IMR-90 (cell line): ENCODE measurements at regions not wholly inside any gene's neighbourhood (a gene's known extent, or its start where the extent isn't known, plus 50 kb on each side); places are given as distances from the start of the nearest gene placed in this dataset.

ENCODE experiments used
- ATAC-seq: fragments of 200-7000 bp; cut with Tn5 transposase; 2 replicates; pipeline ENCODE4 v1.9.1; 2020; ENCODE audit warnings: low read depth, mild to moderate bottlenecking, moderate library complexity
- BruUV-seq: library from RNA; stranded (reverse); fragments of 400-500 nt; replicated peaks from 2 replicates; lab custom pipeline; 2021; lab: Mats Ljungman, UMichigan
- CTCF ChIA-PET: fragments of 300-600 bp; formaldehyde crosslinking; extraction: SDS; loops from one replicate; lab custom pipeline; 2021; ENCODE audit warnings: antibody characterized with exemption; lab: Yijun Ruan, JAX
- POLR2A ChIA-PET: fragments of 300-600 bp; sonication (Branson Sonifier 250); formaldehyde crosslinking; loops from one replicate; lab custom pipeline; 2022; ENCODE audit warnings: antibody characterized with exemption; ENCODE audit not compliant: unreplicated experiment; lab: Charles Lee
- DNase-seq: peaks from one replicate; pipeline ENCODE4 v3.0.0; 2013
- H2AFZ ChIP-seq: replicated peaks from 2 replicates; pipeline ENCODE3; 2013; ENCODE audit warnings: low read length, mild to moderate bottlenecking; ENCODE audit not compliant: poor library complexity
- H2AK5ac ChIP-seq: 2 replicates; pipeline ENCODE4 v1.6.1; 2013; ENCODE audit warnings: low read depth, low read length, inconsistent platforms
- H2AK9ac ChIP-seq: replicated peaks from 2 replicates; pipeline ENCODE3; 2013; ENCODE audit warnings: mild to moderate bottlenecking, low read depth, low read length, moderate library complexity; ENCODE audit not compliant: poor library complexity
- H2BK120ac ChIP-seq: 2 replicates; pipeline ENCODE4 v1.6.1; 2013; ENCODE audit warnings: low read depth, low read length, inconsistent platforms
- H2BK15ac ChIP-seq: 3 replicates; pipeline ENCODE4 v1.6.1; 2013; ENCODE audit warnings: low read depth, low read length, inconsistent platforms
- H2BK20ac ChIP-seq: 2 replicates; pipeline ENCODE4 v1.6.1; 2013; ENCODE audit warnings: low read depth, mild to moderate bottlenecking, inconsistent platforms, low read length, moderate library complexity
- H2BK5ac ChIP-seq: 2 replicates; pipeline ENCODE4 v1.6.1; 2013; ENCODE audit warnings: mild to moderate bottlenecking, low read depth, low read length, inconsistent platforms; ENCODE audit not compliant: poor library complexity, severe bottlenecking
- H3K14ac ChIP-seq: replicated peaks from 2 replicates; pipeline ENCODE4 v1.6.1; 2013; ENCODE audit warnings: low read depth, low read length, inconsistent platforms
- H3K18ac ChIP-seq: 2 replicates; pipeline ENCODE4 v1.6.1; 2013; ENCODE audit warnings: low read depth, low read length, control low read depth
- H3K23ac ChIP-seq: 2 replicates; pipeline ENCODE4 v1.6.1; 2013; ENCODE audit warnings: low read depth, low read length, inconsistent platforms
- H3K27ac ChIP-seq: 2 replicates; pipeline ENCODE4 v1.5.1; 2013; ENCODE audit warnings: mild to moderate bottlenecking, control low read depth, low read length; ENCODE audit not compliant: insufficient read depth
- H3K27me3 ChIP-seq: 2 replicates; pipeline ENCODE4 v1.6.1; 2013; ENCODE audit warnings: low read length; ENCODE audit not compliant: control insufficient read depth, insufficient read depth
- H3K36me3 ChIP-seq: 2 replicates; pipeline ENCODE4 v1.6.1; 2013; ENCODE audit warnings: low read length, mixed read lengths; ENCODE audit not compliant: control insufficient read depth, insufficient read depth
- H3K4ac ChIP-seq: 2 replicates; pipeline ENCODE4 v1.6.1; 2013; ENCODE audit warnings: low read depth, low read length, inconsistent platforms
- H3K4me1 ChIP-seq: 2 replicates; pipeline ENCODE4 v1.6.1; 2013; ENCODE audit warnings: low read length, mixed read lengths; ENCODE audit not compliant: control insufficient read depth, insufficient read depth
- H3K4me2 ChIP-seq: 2 replicates; pipeline ENCODE4 v1.6.1; 2013; ENCODE audit warnings: low read depth, mild to moderate bottlenecking, control low read depth, low read length, moderate library complexity
- H3K4me3 ChIP-seq: 2 replicates; pipeline ENCODE4 v1.5.1; 2013; ENCODE audit warnings: low read depth, mild to moderate bottlenecking, control low read depth, low read length, moderate library complexity; ENCODE audit not compliant: insufficient read depth
- H3K56ac ChIP-seq: 2 replicates; pipeline ENCODE4 v1.6.1; 2013; ENCODE audit warnings: low read length, inconsistent platforms; ENCODE audit not compliant: insufficient read depth; ENCODE audit errors: extremely low read depth
- H3K79me1 ChIP-seq, 2 experiments: 2 replicates each; pipeline ENCODE4 v1.6.1; 2013; ENCODE audit warnings: low read length in 2 of 2, inconsistent platforms in 1 of 2, low read depth in 1 of 2
- H3K9ac ChIP-seq: 2 replicates; pipeline ENCODE4 v1.6.1; 2013; ENCODE audit warnings: low read depth, low read length, control low read depth
- H3K9me1 ChIP-seq: 2 replicates; pipeline ENCODE4 v1.6.1; 2013; ENCODE audit warnings: low read length, inconsistent platforms; ENCODE audit not compliant: insufficient read depth
- H3K9me3 ChIP-seq: 2 replicates; pipeline ENCODE4 v1.6.1; 2013; ENCODE audit warnings: low read length; ENCODE audit not compliant: control insufficient read depth, insufficient read depth
- H4K20me1 ChIP-seq: 2 replicates; pipeline ENCODE4 v1.6.1; 2013; ENCODE audit warnings: low read length, inconsistent platforms; ENCODE audit not compliant: insufficient read depth
- H4K5ac ChIP-seq: 2 replicates; pipeline ENCODE4 v1.6.1; 2013; ENCODE audit warnings: mild to moderate bottlenecking, low read depth, low read length, control low read depth
- H4K8ac ChIP-seq, 2 experiments: 2 replicates each; pipeline ENCODE4 v1.6.1; 2013; ENCODE audit warnings: low read depth in 2 of 2, low read length in 2 of 2, control low read depth in 1 of 2, inconsistent platforms in 1 of 2
- H4K91ac ChIP-seq: 2 replicates; pipeline ENCODE4 v1.6.1; 2013; ENCODE audit warnings: low read depth, low read length, inconsistent platforms; ENCODE audit not compliant: insufficient read depth
- BHLHE40 ChIP-seq: fragments of 150-350 bp; IDR thresholded peaks from 2 replicates; pipeline ENCODE4 v1.6.1; 2016; ENCODE audit warnings: mild to moderate bottlenecking, low read depth, low read length
- CEBPB ChIP-seq: IDR thresholded peaks from 2 replicates; pipeline ENCODE4 v1.6.1; 2012; ENCODE audit warnings: low read depth, low read length, improper control_type of control experiment
- CHD1 ChIP-seq: IDR thresholded peaks from 2 replicates; pipeline ENCODE4 v1.6.1; 2012; ENCODE audit warnings: low read depth, low read length, improper control_type of control experiment
- CTCF ChIP-seq: conservative IDR thresholded peaks from 2 replicates; pipeline ENCODE4 v1.5.1; 2012; ENCODE audit warnings: mild to moderate bottlenecking, low read depth, low read length, improper control_type of control experiment
- ELK1 ChIP-seq: fragments of 150-350 bp; IDR thresholded peaks from 2 replicates; pipeline ENCODE4 v1.6.1; 2016; ENCODE audit warnings: low read depth, mild to moderate bottlenecking, low read length, moderate library complexity, borderline replicate concordance
- FOS ChIP-seq: fragments of 150-350 bp; IDR thresholded peaks from 2 replicates; pipeline ENCODE4 v1.6.1; 2016; ENCODE audit warnings: low read depth, low read length
- MAFK ChIP-seq: IDR thresholded peaks from 2 replicates; pipeline ENCODE4 v1.6.1; 2012; ENCODE audit warnings: low read depth, low read length, improper control_type of control experiment
- MAZ ChIP-seq: IDR thresholded peaks from 2 replicates; pipeline ENCODE4 v1.6.1; 2012; ENCODE audit warnings: low read depth, mild to moderate bottlenecking, low read length, improper control_type of control experiment, moderate library complexity, borderline replicate concordance
- MXI1 ChIP-seq: IDR thresholded peaks from 2 replicates; pipeline ENCODE4 v1.6.1; 2012; ENCODE audit warnings: low read depth, mild to moderate bottlenecking, low read length, moderate library complexity, borderline replicate concordance
- NFE2L2 ChIP-seq: fragments of 150-350 bp; IDR thresholded peaks from 2 replicates; pipeline ENCODE4 v1.6.1; 2016; ENCODE audit warnings: low read depth, mild to moderate bottlenecking, low read length
- POLR2A ChIP-seq: IDR thresholded peaks from 2 replicates; pipeline ENCODE4 v1.6.1; 2012; ENCODE audit warnings: mild to moderate bottlenecking, low read depth, low read length
- RAD21 ChIP-seq: IDR thresholded peaks from 2 replicates; pipeline ENCODE4 v1.6.1; 2012; ENCODE audit warnings: low read length, improper control_type of control experiment
- RCOR1 ChIP-seq: IDR thresholded peaks from 2 replicates; pipeline ENCODE4 v1.6.1; 2012; ENCODE audit warnings: mild to moderate bottlenecking, low read length, improper control_type of control experiment; ENCODE audit not compliant: insufficient replicate concordance
- RFX5 ChIP-seq: IDR thresholded peaks from 2 replicates; pipeline ENCODE4 v1.8.0; 2012; ENCODE audit warnings: low read depth, mild to moderate bottlenecking, low read length, moderate library complexity
- SMC3 ChIP-seq: fragments of 150-350 bp; IDR thresholded peaks from 2 replicates; pipeline ENCODE4 v1.6.1; 2016; ENCODE audit warnings: low read depth, mild to moderate bottlenecking, antibody characterized with exemption, low read length, moderate library complexity
- USF2 ChIP-seq: fragments of 150-350 bp; IDR thresholded peaks from 2 replicates; pipeline ENCODE4 v1.6.1; 2017; ENCODE audit warnings: mild to moderate bottlenecking, antibody characterized with exemption, low read length, low read depth
- dilution Hi-C: fragments of 300-500 bp; cut with HindIII; formaldehyde crosslinking; loops from one replicate; pipeline ENCODE4 v1.14.3; 2018; ENCODE audit warnings: low sequenced_read_pairs; ENCODE audit not compliant: unreplicated experiment
- in situ Hi-C: fragments of 300-500 bp; cut with MboI; formaldehyde crosslinking; loops from 3 replicates; pipeline ENCODE4 v1.14.3; 2019; ENCODE audit warnings: low sequenced_read_pairs, inconsistent platforms, mixed read lengths
- intact Hi-C: fragments of 100-400 bp; cut with micrococcal nuclease; formaldehyde crosslinking; loops from 2 replicates; pipeline ENCODE4 v1.10.0; 2022

- Histone ChIP-seq H4K91ac (no peak overlapping the region), H3K27ac (no peak overlapping the region), H4K8ac (peak overlapping the region in 1 of 2 experiments; percentile 35; a peak in 1 of 4 replicates), H3K9me3 (peaks cover 2% of the 10 kb centered on the region; the same call in 1 of the 2 replicates), H2AK5ac (no peak overlapping the region), H3K27me3 (no peaks in the 10 kb centered on the region), H3K14ac (no peak overlapping the region), H4K5ac (no peak overlapping the region), H3K9ac (no peak overlapping the region), H3K9me1 (no peaks in the 10 kb centered on the region), H3K23ac (no peak overlapping the region), H2BK20ac (peak overlapping the region; percentile 0; the same call in 1 of the 2 replicates), H2BK120ac (peak overlapping the region; percentile 19; the same call in 1 of the 2 replicates), H3K4me1 (peaks cover 5% of the 10 kb centered on the region; the same call in 1 of the 2 replicates), H2BK15ac (no peak overlapping the region), H3K4me2 (no peak overlapping the region), H3K18ac (peak overlapping the region; percentile 41; the same call in 1 of the 2 replicates), H3K56ac (no peak overlapping the region), H3K4me3 (no peak overlapping the region), H3K79me1 (no peaks in the 10 kb centered on the region), H3K4ac (no peak overlapping the region), H4K20me1 (no peaks in the 10 kb centered on the region), H3K36me3 (no peaks in the 10 kb centered on the region), H2AK9ac (no peak overlapping the region), H2BK5ac (no peak overlapping the region), H2AFZ (no peak overlapping the region)
- ATAC-seq (no peak), DNase-seq (no peak)
- CTCF ChIA-PET, result interaction anchor here (0.6 kb wide), 1 partner anchor 17 kb away, joined by 3 read pairs; no protein-coding TSS in a partner anchor
- TF ChIP-seq MXI1, result no peak
- TF ChIP-seq MAFK, result no peak
- no peak for TF ChIP-seq RFX5
- no peak for TF ChIP-seq USF2
- no peak for TF ChIP-seq MAZ
- TF ChIP-seq POLR2A, result no peak
- TF ChIP-seq CHD1, result no peak
- TF ChIP-seq CEBPB, result no peak
- no peak for TF ChIP-seq NFE2L2
- no peak for TF ChIP-seq BHLHE40
- TF ChIP-seq CTCF, result no peak
- TF ChIP-seq ELK1, result no peak
- no peak for TF ChIP-seq SMC3
- no peak for TF ChIP-seq FOS
- no peak for TF ChIP-seq RAD21
- TF ChIP-seq RCOR1, result no peak
- dilution Hi-C loops (no loop called here), intact Hi-C loops (no loop called here), in situ Hi-C loops (no loop called here)
- POLR2A ChIA-PET, result no interaction called here
- BruUV-seq, result no TSS peak
Measured at GRCh38 chr21:28712411-28712810, 280.3 kb downstream of the LTN1 start.
